ENCODE measurements at regions not wholly inside any gene's neighbourhood (a gene's known extent, or its start where the extent isn't known, plus 50 kb on each side); places are given as distances from the start of the nearest gene placed in this dataset.
"Not testable (repeated sequence)": the region's sequence is repeated elsewhere in the genome, so short reads cannot be mapped to it uniquely, and the experiment has no call there.

- DNase-seq: no peak
Measured at GRCh38 chr4:159950707-159951106, 847.8 kb downstream of the RAPGEF2 start.

- no peak for DNase-seq
Measured at GRCh38 chr4:159966746-159967145, 863.9 kb downstream of the RAPGEF2 start.

- DNase-seq: not testable (repeated sequence)
Measured at GRCh38 chr4:159976871-159977482, 874.1 kb downstream of the RAPGEF2 start.

- DNase-seq: no peak
Measured at GRCh38 chr4:159977907-159978617, 875.2 kb downstream of the RAPGEF2 start.

- no peak for DNase-seq
Measured at GRCh38 chr4:159979351-159979750, 876.5 kb downstream of the RAPGEF2 start.

GRCh38 chr4:159979953-159980352 is 877.1 kb downstream of the RAPGEF2 start:
- no peak for DNase-seq

- DNase-seq: no peak
Measured at GRCh38 chr4:159980826-159981468, 878.1 kb downstream of the RAPGEF2 start.

GRCh38 chr4:159981469-159981856 is 878.6 kb downstream of the RAPGEF2 start:
- DNase-seq: no peak

- DNase-seq: no peak
Measured at GRCh38 chr4:159983082-159983481, 880.2 kb downstream of the RAPGEF2 start.

GRCh38 chr4:160009656-160010493 is 907.0 kb downstream of the RAPGEF2 start:
- no peak for DNase-seq

- DNase-seq: no peak
Measured at GRCh38 chr4:160019936-160020335, 917.1 kb downstream of the RAPGEF2 start.

- no peak for DNase-seq
Measured at GRCh38 chr4:160020804-160021203, 917.9 kb downstream of the RAPGEF2 start.

- no peak for DNase-seq
Measured at GRCh38 chr4:160021870-160022269, 919.0 kb downstream of the RAPGEF2 start.

- no peak for DNase-seq
Measured at GRCh38 chr4:160026721-160027120, 923.8 kb downstream of the RAPGEF2 start.

- no peak for DNase-seq
Measured at GRCh38 chr4:160034501-160034900, 931.6 kb downstream of the RAPGEF2 start.

- DNase-seq: no peak
Measured at GRCh38 chr4:160038615-160039014, 935.7 kb downstream of the RAPGEF2 start.

GRCh38 chr4:160044693-160045092 is 941.8 kb downstream of the RAPGEF2 start:
- no peak for DNase-seq

GRCh38 chr4:160082432-160083207 is 979.7 kb downstream of the RAPGEF2 start:
- no peak for DNase-seq

- DNase-seq: no peak
Measured at GRCh38 chr4:160091631-160092030, 988.8 kb downstream of the RAPGEF2 start.

GRCh38 chr4:160100316-160100715 is 997.4 kb downstream of the RAPGEF2 start:
- DNase-seq: no peak

GRCh38 chr4:160110891-160111290 is 1008.0 kb downstream of the RAPGEF2 start:
- no peak for DNase-seq

- no peak for DNase-seq
Measured at GRCh38 chr4:160117686-160118085, 1014.8 kb downstream of the RAPGEF2 start.
